Right lobe of liver (tissue), 4 donors: ENCODE measurements at regions not wholly inside any gene's neighbourhood (a gene's known extent, or its start where the extent isn't known, plus 50 kb on each side); places are given as distances from the start of the nearest gene placed in this dataset.

Experiments
- CTCF ChIP-seq, 4 donors: fragments of 200-600 bp in 3 of 4; fragments of 450-650 bp in 1 of 4; IDR thresholded peaks; one replicate each; pipeline versions ENCODE4 v1.5.1 to v1.8.0; 2016 to 2022; ENCODE audit warnings: antibody characterized with exemption in 4 of 4, mild to moderate bottlenecking in 2 of 4
- POLR2A ChIP-seq: fragments of 450-650 bp; IDR thresholded peaks from one replicate; pipeline ENCODE4 v1.6.1; 2017; ENCODE audit warnings: antibody characterized with exemption, mild to moderate bottlenecking
- donor health status: DM: no; HTN: no; CAD: no.
- donor health status: DM: no; HTN: no; CAD: no.
- donor health status: DM: no; HTN: yes; CAD: no.

- TF ChIP-seq CTCF (IDR thresholded peaks at IDR 0.05) (no peak), POLR2A (no peak)
Measured at GRCh38 chr7:15855525-15856109, 169.1 kb upstream of the MEOX2 start.
